Activated naive CD4-positive, alpha-beta T cell (primary cell): ENCODE measurements at regions not wholly inside any gene's neighbourhood (a gene's known extent, or its start where the extent isn't known, plus 50 kb on each side); places are given as distances from the start of the nearest gene placed in this dataset.

Source experiments
- DNase-seq, 4 experiments: peaks; one replicate each; lab custom pipeline; 2025; lab: John Stamatoyannopoulos, UW

DNA sequence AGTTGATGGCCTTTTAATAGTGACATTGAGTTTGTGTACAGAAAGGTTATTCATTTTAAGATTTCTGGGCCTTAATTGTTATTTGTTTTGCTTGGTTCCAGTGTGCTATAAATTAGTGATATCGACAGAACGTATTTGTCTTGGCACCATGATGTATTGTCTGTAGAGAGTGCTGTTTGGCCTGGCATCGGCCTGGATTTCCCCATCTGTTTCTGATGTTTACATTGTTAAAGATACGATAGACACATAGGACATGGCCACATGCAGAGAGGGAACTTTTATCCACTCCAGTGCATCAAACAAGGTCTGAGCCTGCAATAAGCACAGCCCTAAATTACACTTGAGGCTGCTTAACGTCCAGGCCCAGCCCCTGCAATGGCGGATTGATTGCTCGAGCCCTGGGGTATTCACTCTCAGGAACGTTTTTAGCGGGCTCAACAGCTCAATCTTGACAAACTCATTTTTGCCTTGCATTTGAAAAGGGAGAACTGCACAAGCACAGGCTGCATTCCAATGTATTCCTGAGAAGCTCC lies 144.7 kb downstream of the SLC4A3 start:
- DNase-seq: no peak

DNA sequence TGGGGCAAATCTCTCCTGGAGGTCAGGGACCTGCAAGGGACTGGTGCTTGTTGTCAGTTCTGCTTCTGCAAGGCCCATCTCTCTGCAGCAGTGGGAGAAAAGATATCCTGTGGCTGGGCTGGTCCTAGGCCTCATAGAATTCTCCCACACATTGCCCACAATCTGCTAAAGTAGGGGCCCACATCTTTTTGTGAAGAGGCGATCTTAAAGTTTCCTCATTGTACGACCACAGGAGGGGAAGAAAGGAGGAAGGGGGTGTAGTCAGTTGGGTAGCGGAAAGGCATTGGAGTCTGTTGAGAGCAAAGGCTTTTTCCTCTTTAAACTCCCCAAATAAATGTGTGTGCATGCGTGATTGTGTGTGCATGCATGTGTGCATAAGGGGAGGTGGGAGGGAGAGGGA lies 145.3 kb downstream of the SLC4A3 start:
- no peak for DNase-seq

DNA sequence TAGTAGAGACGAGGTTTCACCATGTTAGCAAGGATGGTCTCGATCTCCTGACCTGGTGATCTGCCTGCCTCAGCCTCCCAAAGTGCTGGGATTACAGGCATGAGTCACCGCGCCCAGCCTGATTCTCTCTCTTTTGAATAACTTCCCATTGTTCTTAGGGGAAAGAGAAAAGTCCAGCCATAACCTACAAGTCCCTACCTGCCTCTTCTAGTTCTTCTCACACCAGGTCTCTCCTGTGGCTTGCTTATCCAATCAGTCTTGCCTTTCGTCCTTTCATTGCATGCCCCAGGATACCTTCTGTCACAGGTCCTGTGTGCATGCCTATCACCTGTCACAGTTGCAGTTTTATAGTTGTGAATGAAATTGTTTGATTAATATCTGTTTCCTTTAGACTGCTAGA lies 148.1 kb downstream of the SLC4A3 start:
- DNase-seq: no peak

DNA sequence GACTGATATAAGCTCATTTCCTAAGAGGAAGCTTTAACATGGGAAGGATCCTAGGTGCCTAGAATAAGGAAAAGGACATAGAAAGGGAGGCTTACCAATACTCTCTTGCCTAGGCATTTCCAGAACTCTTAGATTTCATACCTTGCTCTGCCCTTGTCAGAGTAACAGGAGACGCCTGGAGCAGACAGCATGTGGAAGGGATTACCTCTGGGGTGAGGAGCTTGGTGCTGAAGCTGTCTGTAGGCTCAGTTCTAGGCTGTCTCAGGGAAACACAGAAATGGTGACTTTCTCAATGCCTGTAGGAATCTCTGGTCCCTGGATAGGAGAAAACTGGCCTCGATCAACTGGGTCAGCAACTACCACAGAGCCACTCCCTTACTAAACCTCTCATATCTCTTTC lies 150.0 kb downstream of the SLC4A3 start:
- no peak for DNase-seq

DNA sequence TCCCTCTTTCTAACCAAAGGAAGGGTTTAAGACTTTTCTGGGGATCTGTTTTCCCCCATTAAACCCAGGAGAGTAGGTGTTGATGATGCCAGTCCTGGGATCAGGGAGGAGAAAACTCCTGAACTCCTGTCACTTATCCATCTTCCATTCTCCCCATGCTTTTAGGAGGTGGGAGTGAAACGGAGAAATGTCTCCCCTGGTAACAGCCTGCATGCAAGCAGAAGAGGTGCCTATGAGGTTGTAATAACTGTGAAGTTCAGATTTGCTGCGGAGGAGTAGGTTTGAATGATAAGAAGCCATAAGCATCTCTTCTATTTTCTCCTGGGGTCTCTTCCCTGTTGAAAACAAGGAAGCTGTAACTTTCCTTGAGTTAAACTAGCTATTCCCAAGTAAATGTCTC lies 150.8 kb downstream of the SLC4A3 start:
- no peak for DNase-seq

DNA sequence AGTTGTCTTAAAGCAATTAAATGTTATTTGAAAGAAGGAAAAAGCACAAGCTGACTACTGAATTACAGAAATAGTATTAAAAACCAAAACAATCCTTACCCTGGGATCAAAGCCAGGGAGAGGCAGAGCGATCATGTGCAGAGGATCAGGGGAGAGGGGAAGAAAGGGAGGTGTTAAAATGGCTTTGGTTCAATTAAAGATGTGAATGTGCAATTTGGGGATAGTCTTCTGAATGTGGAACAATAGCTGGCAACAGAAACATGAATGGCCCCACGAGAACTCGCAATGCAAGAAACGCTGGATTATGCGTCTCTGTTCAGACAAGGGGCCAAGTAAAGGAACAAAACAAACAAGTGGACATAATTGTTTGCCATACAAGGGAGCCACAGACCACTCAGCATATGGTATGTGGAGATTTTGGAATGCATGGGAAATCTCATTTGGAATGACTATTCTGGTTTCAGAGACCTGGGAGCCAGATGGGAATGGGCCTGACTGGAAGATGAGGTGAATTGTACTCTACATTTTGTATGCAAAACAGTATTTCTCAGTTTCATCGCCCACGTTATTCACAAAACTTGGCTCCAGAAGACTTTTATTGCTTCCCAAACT lies 155.4 kb downstream of the SLC4A3 start:
- DNase-seq: no peak

DNA sequence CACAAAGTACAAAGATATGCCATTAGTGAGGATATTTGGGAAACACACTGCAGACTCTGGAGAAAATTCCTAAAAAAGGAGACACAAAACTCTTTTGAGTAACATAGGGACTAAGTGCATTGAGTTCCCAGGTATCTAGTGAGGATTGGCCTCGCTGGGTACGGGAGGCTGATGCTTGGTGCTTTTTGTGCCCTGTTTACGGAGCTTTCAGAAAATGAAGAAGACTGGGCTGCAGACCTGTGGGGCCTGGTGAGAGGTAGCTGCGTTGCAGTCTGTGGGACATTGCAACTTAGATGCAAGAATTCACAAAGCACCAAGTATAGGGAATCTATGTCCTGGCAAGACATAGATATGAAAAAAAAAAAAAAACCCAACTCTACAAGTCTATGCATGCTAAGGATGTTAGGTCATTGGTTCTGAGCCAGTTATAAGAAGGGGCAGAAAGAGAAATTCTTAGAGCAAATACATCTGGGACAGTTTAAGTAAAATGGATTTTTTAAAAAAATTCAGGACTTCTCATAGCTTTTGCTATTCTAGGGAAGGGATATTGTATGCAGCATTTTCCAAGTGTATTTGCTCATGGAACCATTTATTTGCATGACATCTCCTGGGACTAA lies 156.0 kb downstream of the SLC4A3 start:
- no peak for DNase-seq

DNA sequence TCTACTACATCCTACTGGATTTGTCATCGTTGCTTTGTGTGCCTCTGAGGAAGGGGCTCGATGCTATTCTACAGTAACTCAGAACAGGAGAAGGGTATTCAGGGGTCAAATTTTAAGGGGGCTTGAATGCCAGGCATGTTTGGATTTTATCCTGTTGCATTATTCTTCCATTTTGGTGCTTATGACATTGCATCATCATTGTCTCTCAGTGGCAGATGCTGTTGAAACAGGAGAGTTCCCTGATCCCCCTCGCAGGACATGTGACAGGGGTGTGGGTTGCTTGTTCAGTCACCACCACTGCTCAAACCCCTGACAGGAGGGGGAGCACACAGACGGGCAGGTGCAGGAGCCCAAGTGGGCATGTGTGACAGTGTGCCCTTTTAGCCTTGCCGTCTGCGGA lies 156.7 kb downstream of the SLC4A3 start:
- DNase-seq: no peak

DNA sequence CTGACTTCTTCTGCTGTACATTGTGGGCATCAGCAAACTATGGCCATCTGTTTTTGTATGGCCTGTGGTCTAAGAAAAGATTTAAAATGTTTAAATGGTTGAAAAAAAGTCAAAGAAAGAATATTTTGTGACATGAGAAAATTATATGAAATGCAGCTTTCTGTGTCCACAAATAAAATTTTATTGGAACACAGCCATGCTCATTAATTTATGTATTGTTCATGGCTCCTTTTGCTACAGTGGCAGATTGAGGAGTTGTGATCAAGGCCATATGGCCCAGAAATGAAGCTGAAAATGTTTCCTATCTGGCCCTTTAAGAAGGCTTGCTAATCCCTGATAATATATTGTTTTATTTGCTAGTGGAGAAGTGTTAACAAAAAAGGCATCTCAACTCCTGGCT lies 162.0 kb downstream of the SLC4A3 start:
- DNase-seq: no peak

DNA sequence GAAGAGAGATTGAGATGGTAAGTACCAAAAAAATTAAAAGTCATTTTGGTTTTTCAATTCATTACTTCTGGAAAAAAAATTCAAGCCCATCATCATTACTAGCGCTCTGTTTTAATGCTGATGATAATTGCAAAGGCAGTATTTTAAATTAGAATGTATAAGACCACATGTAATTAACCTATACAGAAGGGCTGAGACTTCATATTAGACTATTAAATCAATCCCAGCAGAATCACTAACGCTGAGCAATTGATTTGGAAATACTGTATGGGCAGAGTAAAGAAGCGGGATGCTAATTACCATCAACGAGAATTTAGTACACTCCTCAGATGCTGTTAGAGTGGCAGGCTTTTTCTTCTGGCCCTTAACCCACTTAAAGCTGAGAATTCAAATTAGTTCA lies 165.0 kb downstream of the SLC4A3 start:
- DNase-seq: no peak

DNA sequence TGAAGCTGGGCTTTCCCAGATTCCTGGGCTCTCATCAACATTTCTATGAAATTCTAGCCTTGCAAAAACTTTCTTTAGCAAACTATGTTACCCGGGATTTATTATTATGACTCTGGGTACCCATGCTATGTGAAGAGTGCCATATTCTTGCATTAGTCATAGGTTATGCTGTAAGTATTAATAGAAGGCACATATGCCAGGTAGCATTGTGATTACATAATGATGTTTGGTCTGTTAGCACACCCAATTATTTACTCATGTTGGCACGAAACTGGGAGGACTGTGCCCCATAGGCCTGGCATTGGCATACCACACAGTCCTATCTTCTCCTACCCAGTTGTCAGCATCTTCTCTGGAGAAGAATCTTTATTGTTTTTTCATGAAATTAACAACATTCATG lies 171.0 kb downstream of the SLC4A3 start:
- DNase-seq: no peak

DNA sequence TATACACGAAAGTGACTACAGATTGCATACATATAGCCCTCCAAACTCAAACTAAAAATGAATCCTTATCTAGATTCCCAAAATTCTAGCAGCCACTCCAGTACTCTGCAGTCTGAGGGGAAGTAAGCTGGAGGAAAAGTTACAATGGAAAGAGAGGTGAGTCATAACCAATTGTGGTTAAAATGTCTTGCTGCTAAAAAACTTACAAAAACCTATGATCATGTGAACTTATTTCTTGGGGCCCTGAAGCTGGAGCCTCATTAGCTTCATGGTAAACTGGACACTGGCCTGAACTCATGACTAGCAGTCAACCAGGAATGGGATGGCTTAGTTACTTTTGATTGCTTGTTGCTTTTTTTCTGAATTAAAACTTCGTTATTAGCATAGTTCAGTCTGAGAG lies 175.9 kb downstream of the SLC4A3 start:
- no peak for DNase-seq

DNA sequence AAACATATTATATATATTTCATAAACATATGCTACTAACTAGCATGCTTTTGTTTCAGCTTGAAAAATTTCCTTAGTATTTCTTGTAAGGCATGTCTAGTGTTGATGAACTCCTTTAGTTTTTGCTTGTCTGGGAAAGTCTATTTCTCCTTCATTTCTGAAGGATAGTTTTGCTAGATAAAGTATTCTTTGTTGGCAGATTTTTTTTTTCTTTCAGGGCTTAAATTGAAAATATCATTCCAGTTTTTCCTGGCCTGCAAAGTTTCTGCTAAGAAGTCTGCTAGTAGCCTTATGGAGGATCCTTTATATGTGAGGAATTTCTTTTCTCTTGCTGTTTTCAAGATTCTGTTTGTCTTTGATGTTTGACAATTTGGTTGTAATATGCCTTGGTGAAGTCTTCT lies 183.5 kb downstream of the SLC4A3 start:
- DNase-seq: no peak

DNA sequence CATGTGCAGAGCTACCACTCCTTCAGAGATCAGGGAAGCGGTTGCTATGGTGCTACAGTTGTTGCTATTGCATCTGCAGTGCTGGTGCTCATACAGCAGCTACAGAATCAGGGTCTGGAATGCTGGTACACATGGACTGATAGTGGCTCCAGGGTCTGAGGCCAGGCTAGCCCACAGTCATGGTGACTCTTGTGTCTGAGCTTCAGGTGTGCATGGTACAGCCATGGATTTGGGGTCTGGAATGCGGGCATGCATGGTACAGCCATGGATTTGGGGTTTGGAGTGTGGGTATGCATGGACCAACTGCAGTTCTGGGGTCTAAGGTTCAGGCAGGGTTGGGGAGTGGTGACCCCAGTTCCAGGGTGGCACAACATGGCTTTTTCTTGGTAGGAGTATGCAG lies 185.2 kb downstream of the SLC4A3 start:
- DNase-seq: no peak

DNA sequence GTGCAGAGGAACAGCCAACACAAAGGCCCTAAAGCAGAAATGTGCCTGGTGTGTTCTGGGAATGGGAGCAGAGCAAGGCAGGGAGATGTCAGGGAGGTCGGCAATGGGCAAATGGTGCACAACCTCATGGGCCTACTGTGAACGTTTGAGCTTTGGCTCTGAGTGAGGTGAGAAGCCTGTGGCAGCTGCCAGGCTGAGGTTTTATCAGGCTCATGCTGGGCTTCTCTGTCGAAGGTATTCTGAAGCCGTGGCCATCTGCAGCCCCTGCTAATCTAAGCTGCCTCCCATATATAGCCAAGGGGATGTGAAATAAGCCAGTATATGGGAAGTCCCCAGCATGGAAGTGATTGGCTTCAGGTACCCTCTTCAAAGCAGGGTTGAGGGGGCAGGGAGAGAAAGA lies 193.3 kb downstream of the SLC4A3 start:
- DNase-seq: no peak

DNA sequence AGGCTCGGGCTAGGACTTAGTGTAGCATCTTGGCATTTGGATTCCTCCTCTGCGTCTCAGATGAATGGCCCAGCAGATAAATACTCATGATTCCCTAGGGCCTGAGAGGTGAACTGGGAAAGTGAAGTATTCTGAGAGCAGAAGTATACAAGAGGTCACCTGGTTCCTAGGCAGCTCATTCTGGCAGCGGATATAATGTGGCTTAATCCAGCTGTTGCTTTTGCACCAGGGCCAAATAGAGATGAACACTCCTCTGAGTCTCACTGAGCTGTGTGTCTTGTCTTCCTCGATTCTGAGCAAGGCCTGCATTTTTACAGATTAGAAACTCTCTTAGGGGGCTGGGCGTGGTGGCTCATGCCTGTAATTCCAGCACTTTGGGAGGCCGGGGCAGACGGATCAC lies 196.1 kb downstream of the SLC4A3 start:
- DNase-seq: no peak

DNA sequence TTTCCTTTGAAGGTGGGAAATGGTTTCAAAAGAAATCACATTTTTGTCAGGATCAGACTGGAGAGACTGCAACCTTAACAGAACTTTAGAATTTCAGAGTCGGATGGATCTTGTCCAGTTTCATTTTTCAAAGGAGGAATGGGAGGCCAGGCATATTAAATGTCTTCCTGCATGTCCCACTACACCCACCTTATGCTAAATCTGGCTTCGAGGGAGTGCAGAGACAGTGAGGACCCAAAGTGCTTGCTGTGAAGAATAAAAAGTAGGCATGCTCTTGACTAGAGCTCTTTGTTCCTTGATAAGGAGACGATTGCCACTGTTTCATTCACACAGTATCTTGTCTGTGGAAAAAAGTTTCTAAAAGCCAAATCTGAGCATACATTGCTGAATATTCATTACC lies 197.6 kb downstream of the SLC4A3 start:
- DNase-seq: no peak

DNA sequence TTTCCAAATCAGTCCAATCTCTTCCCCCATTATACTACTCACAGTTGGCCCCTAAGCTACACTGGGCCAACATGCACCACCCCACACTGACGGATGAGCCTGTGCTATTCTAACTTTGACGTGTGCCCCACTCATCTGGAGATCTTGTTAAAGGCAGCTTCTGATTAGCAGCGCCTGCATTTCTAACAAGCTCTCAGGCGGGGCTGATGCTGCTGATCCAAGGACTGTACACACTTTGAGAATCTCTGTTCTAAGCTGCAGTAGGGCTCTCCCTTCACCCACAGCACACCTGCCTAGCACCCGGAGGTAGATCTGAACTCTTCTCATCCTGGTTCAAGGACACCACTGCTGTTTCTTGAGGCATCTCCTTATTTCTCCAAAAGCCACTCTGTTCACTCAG lies 200.7 kb downstream of the SLC4A3 start:
- DNase-seq: no peak

DNA sequence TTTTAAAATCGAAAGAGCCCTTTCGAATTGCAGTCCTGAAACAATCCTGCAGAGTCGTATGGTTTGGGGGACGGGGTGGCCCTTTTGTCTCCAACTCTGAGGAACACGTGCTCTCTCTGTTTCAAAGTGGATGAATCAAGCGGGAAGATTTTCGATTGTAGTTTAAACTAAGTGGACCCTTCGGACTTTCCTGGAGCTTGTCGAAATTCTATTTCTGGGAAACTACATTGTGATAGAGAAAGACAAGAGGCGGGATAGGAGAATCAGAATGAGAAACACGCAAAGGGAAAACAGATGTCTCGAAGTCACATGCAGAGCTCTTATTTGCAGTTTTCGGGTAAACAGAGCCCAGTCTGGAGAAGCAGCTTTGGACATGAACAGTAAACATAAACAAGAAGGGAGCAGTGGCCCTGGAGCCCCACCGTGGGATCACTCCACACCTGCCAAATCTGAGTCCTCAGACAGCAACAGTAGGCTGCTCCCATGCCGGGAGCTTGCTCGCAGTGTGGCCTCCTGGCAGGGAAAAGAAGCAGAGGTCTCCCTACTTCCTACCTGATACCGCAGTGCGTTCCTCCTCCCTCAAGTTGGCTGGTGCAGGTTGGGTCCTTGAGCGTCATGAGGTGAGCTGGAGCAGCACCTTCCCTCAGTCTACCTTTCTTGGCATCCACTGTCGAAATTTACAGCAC lies 202.4 kb downstream of the SLC4A3 start:
- no peak for DNase-seq

DNA sequence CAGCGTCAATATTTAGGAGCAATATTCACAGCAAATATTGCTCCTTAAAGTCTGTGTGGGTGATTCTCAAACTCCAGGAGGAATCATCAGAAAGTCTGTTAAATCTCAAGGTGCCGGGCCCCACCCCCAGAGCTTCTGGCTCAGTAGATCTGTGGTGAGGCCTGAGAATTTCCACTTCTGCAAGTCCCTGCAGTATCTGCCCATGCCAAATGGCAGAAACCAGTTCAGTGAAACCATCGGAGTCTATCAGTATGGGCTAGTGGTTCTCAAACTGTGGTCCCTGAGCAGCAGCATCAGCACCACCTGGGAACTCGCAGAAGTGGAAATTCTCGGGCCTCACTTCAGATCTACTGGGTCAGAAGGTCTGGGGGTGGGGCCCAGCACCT lies 202.9 kb downstream of the SLC4A3 start:
- DNase-seq: no peak

DNA sequence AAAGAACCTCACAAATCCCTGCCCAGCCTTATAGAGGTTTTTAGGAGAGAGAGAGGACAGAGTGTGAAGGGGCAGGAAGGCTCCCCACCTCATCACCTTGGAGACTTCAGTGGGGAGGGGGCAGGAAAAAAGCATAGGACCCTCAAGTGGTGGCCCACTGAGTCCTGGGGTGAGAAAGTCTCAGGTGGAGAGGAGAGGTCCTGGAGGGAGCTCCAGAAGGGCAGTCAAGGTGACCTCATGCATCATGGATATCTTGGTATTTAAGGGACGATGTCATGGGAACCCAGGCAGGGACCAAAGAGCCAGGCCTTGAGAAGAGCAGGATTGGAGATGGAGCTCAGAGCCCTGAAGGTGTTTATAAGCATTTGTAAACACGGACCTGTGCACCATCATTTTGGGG lies 204.5 kb downstream of the SLC4A3 start:
- DNase-seq: no peak

DNA sequence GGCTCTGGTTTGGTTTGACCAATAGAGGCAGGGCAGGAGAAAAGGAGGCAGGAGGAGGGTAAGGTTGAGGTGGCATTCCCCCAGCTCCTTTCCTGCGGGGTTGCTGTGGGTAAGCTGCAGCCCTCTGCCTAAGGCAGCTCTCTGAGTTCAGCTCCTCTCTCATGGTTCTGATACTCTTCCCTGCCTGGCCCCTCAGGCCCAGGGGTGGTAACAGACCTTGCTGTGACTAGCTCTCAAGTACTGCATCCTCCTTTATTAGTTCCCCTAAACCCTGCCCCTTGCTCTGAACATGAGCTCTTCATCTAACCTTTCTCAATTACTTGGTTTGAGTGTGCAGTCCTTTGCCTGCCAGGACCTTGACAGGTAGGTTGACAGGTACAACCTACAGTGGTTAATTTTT lies 205.5 kb downstream of the SLC4A3 start:
- DNase-seq: no peak

DNA sequence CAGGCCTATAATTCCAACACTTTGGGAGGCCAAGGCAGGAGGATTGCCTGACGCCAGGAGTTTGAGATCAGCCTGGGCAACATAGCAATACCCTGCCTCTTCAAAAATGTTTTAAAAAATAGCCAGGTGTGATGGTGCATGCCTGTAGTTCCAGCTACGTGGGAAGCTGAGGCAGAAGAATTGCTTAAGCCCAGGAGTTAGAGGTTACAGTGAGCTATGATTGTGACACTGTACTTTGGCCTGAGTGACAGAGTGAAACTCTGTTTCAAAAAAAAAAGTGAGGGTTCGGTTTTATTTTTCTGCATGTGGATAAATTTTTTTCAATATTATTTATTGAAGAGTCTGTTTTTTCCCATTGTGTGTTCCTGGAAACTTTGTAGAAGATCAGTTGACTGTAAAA lies 208.1 kb downstream of the SLC4A3 start:
- DNase-seq: no peak
